ENCODE measurements at regions not wholly inside any gene's neighbourhood (a gene's known extent, or its start where the extent isn't known, plus 50 kb on each side); places are given as distances from the start of the nearest gene placed in this dataset.

GRCh38 chr3:54065586-54065985, 56.8 kb upstream of the CACNA2D3 start:
- TF ChIP-seq, protein P1, sequence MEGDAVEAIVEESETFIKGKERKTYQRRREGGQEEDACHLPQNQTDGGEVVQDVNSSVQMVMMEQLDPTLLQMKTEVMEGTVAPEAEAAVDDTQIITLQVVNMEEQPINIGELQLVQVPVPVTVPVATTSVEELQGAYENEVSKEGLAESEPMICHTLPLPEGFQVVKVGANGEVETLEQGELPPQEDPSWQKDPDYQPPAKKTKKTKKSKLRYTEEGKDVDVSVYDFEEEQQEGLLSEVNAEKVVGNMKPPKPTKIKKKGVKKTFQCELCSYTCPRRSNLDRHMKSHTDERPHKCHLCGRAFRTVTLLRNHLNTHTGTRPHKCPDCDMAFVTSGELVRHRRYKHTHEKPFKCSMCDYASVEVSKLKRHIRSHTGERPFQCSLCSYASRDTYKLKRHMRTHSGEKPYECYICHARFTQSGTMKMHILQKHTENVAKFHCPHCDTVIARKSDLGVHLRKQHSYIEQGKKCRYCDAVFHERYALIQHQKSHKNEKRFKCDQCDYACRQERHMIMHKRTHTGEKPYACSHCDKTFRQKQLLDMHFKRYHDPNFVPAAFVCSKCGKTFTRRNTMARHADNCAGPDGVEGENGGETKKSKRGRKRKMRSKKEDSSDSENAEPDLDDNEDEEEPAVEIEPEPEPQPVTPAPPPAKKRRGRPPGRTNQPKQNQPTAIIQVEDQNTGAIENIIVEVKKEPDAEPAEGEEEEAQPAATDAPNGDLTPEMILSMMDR (optimal IDR thresholded peaks at IDR 0.05 in 1 of 3, IDR thresholded peaks at IDR 0.05 in 1 of 3, conservative IDR thresholded peaks at IDR 0.05 in 1 of 3; ENCODE audit: extremely low read depth in 1 of 3, insufficient read depth in 2 of 3, low read length in 3 of 3): no peak
- TF ChIP-seq EZH2 (IDR thresholded peaks at IDR 0.05; ENCODE audit: low read length): no peak
